H1 (cell line): ENCODE measurements at regions not wholly inside any gene's neighbourhood (a gene's known extent, or its start where the extent isn't known, plus 50 kb on each side); places are given as distances from the start of the nearest gene placed in this dataset.

Source experiments
- CTCF ChIA-PET: fragments of 300-600 bp; sonication (Branson Sonifier 250); formaldehyde crosslinking; loops from one replicate; lab custom pipeline; 2021; ENCODE audit not compliant: partially characterized antibody; lab: Charles Lee
- POLR2A ChIA-PET: fragments of 300-600 bp; sonication (Branson Sonifier 250); formaldehyde crosslinking; loops from one replicate; lab custom pipeline; 2021; ENCODE audit warnings: inconsistent platforms; ENCODE audit not compliant: partially characterized antibody; lab: Charles Lee
- DNase-seq, 2 experiments: peaks; one replicate each; pipeline versions ENCODE4 v3.0.0 to v3.0.0-alpha.2; 2010 to 2022; ENCODE audit warnings: low spot score in 2 of 2, low read depth in 1 of 2, mixed read lengths in 1 of 2
- FAIRE-seq: peaks from 2 replicates; lab custom pipeline; 2011; peaks lifted over from hg19 to GRCh38; lab: Jason Lieb, UNC
- H2AFZ ChIP-seq: 2 replicates; pipeline ENCODE4 v1.8.1; 2012; ENCODE audit warnings: low read length, inconsistent platforms
- H2AK5ac ChIP-seq: 2 replicates; pipeline ENCODE4 v1.6.1; 2013; ENCODE audit warnings: low read depth, low read length
- H2BK120ac ChIP-seq: replicated peaks from 2 replicates; pipeline ENCODE3; 2013; ENCODE audit warnings: low read depth, low read length, inconsistent platforms
- H2BK12ac ChIP-seq: 2 replicates; pipeline ENCODE4 v1.6.1; 2013; ENCODE audit warnings: low read depth, low read length
- H2BK15ac ChIP-seq: 2 replicates; pipeline ENCODE4 v1.6.1; 2013; ENCODE audit warnings: low read length
- H2BK20ac ChIP-seq: 2 replicates; pipeline ENCODE4 v1.6.1; 2013; ENCODE audit warnings: low read length
- H2BK5ac ChIP-seq: 2 replicates; pipeline ENCODE4 v1.6.1; 2013; ENCODE audit warnings: low read depth, low read length
- H3K14ac ChIP-seq: 2 replicates; pipeline ENCODE4 v1.6.1; 2013; ENCODE audit warnings: inconsistent platforms; ENCODE audit not compliant: insufficient read length
- H3K18ac ChIP-seq: 2 replicates; pipeline ENCODE4 v1.6.1; 2013; ENCODE audit warnings: low read length; ENCODE audit errors: extremely low read depth
- H3K23ac ChIP-seq: 2 replicates; pipeline ENCODE4 v1.6.1; 2013; ENCODE audit warnings: inconsistent platforms; ENCODE audit not compliant: insufficient read length
- H3K23me2 ChIP-seq: 2 replicates; pipeline ENCODE4 v1.6.1; 2013; ENCODE audit warnings: low read depth, low read length
- H3K27ac ChIP-seq: 2 replicates; pipeline ENCODE4 v1.6.1; 2011; ENCODE audit warnings: low read depth, low read length, inconsistent platforms
- H3K27me3 ChIP-seq, 4 experiments: replicated peaks in 1 of 4; 1 replicate in 1 of 4; 2 replicates in 3 of 4; pipeline versions ENCODE4 v1.6.1 to v1.8.1; 2011 to 2013; ENCODE audit warnings: low read length in 3 of 4, mild to moderate bottlenecking in 3 of 4, inconsistent platforms in 2 of 4, mixed read lengths in 2 of 4, moderate library complexity in 1 of 4; ENCODE audit not compliant: control insufficient read depth in 3 of 4, insufficient read depth in 3 of 4; ENCODE audit errors: extremely low read depth in 1 of 4
- H3K36me3 ChIP-seq, 4 experiments: 2 replicates each; pipeline versions ENCODE4 v1.6.1 to v1.8.1; 2011 to 2013; ENCODE audit warnings: mild to moderate bottlenecking in 4 of 4, low read length in 3 of 4, moderate library complexity in 2 of 4, control low read depth in 1 of 4, inconsistent platforms in 1 of 4; ENCODE audit not compliant: insufficient read depth in 4 of 4, control insufficient read depth in 2 of 4
- H3K4ac ChIP-seq: replicated peaks from 2 replicates; pipeline ENCODE3; 2013; ENCODE audit warnings: low read length, low read depth, mixed read lengths, inconsistent platforms; ENCODE audit not compliant: insufficient read length
- H3K4me1 ChIP-seq, 4 experiments: replicated peaks in 1 of 4; 1 replicate in 1 of 4; 2 replicates in 3 of 4; pipeline versions ENCODE4 v1.6.1 to v1.8.1; 2011 to 2013; ENCODE audit warnings: low read length in 3 of 4, inconsistent platforms in 2 of 4, mixed read lengths in 1 of 4; ENCODE audit not compliant: insufficient read depth in 4 of 4, control insufficient read depth in 3 of 4
- H3K4me2 ChIP-seq, 2 experiments: 2 replicates each; pipeline versions ENCODE4 v1.6.1 to v1.8.1; 2011 to 2013; ENCODE audit warnings: low read depth in 2 of 2, low read length in 2 of 2, control low read depth in 1 of 2, inconsistent platforms in 1 of 2, mild to moderate bottlenecking in 1 of 2; ENCODE audit not compliant: insufficient read depth in 1 of 2
- H3K4me3 ChIP-seq, 4 experiments: fragments of 200-600, 300-600 bp in 1 of 4; sonication (generic), shearing (Covaris generic), sonication (Bioruptor Twin) in 1 of 4; 2 replicates each; pipeline versions ENCODE4 v1.5.1 to v1.8.1; 2011 to 2016; ENCODE audit warnings: low read length in 4 of 4, low read depth in 3 of 4, control low read depth in 2 of 4, inconsistent platforms in 2 of 4, mild to moderate bottlenecking in 2 of 4, mixed read lengths in 1 of 4, moderate library complexity in 1 of 4; ENCODE audit not compliant: insufficient read depth in 2 of 4; ENCODE audit errors: extremely low read depth in 1 of 4
- H3K56ac ChIP-seq: replicated peaks from 2 replicates; pipeline ENCODE3; 2013; ENCODE audit warnings: low read depth, mild to moderate bottlenecking, mixed read lengths, low read length, inconsistent platforms; ENCODE audit not compliant: insufficient read length
- H3K79me1 ChIP-seq: 2 replicates; pipeline ENCODE4 v1.6.1; 2013; ENCODE audit warnings: low read depth, low read length, control low read depth
- H3K79me2 ChIP-seq, 2 experiments: 2 replicates each; pipeline versions ENCODE4 v1.6.1 to v1.8.1; 2012 to 2013; ENCODE audit warnings: low read length in 2 of 2, mild to moderate bottlenecking in 2 of 2, inconsistent platforms in 1 of 2; ENCODE audit not compliant: insufficient read depth in 2 of 2, control insufficient read depth in 1 of 2
- H3K9ac ChIP-seq, 4 experiments: replicated peaks in 1 of 4; 1 replicate in 1 of 4; 2 replicates in 3 of 4; pipeline versions ENCODE4 v1.6.1 to v1.8.1; 2011 to 2013; ENCODE audit warnings: low read depth in 3 of 4, low read length in 3 of 4, control low read depth in 2 of 4, mild to moderate bottlenecking in 2 of 4, moderate library complexity in 2 of 4, inconsistent platforms in 1 of 4; ENCODE audit errors: extremely low read depth in 1 of 4
- H3K9me3 ChIP-seq, 2 experiments: 2 replicates each; pipeline versions ENCODE4 v1.6.1 to v1.8.1; 2012 to 2013; ENCODE audit warnings: mild to moderate bottlenecking in 2 of 2, moderate library complexity in 2 of 2, control low read depth in 1 of 2, inconsistent platforms in 1 of 2, low read depth in 1 of 2, low read length in 1 of 2, mixed read lengths in 1 of 2; ENCODE audit not compliant: insufficient read depth in 2 of 2
- H4K20me1 ChIP-seq, 2 experiments: replicated peaks in 1 of 2; 2 replicates each; pipeline versions ENCODE3 to v1.8.1; 2011 to 2013; ENCODE audit warnings: inconsistent platforms in 2 of 2, low read length in 2 of 2, mild to moderate bottlenecking in 1 of 2; ENCODE audit not compliant: insufficient read depth in 2 of 2, control insufficient read depth in 1 of 2
- H4K5ac ChIP-seq: 2 replicates; pipeline ENCODE4 v1.6.1; 2013; ENCODE audit warnings: low read length, low read depth, mixed read lengths, inconsistent platforms; ENCODE audit not compliant: insufficient read length
- H4K8ac ChIP-seq: 2 replicates; pipeline ENCODE4 v1.8.0; 2013; ENCODE audit warnings: mild to moderate bottlenecking, moderate library complexity, low read length, inconsistent platforms; ENCODE audit not compliant: insufficient read depth; ENCODE audit errors: extremely low read depth
- H4K91ac ChIP-seq: replicated peaks from 2 replicates; pipeline ENCODE3; 2013; ENCODE audit warnings: low read length, mixed read lengths, inconsistent platforms; ENCODE audit not compliant: insufficient read length
- CHD1 ChIP-seq: IDR thresholded peaks from 2 replicates; pipeline ENCODE4 v1.6.1; 2012; ENCODE audit warnings: low read depth, low read length, improper control_type of control experiment
- WGBS, 2 experiments: shearing (Covaris generic) in 1 of 2; methylation state at CpG; one replicate each; pipeline versions ENCODE4 v1.1.6 to v1.1.7; 2013 to 2015; ENCODE audit warnings: low lambda C conversion rate in 2 of 2, mixed read lengths in 2 of 2, inconsistent platforms in 1 of 2, low coverage in 1 of 2, missing lambda C conversion rate in 1 of 2; ENCODE audit not compliant: insufficient replicate concordance in 2 of 2, insufficient coverage in 1 of 2, insufficient read length in 1 of 2; ENCODE audit errors: extremely low coverage in 1 of 2, missing lambda C conversion rate in 1 of 2; 5-methylcytosine and 5-hydroxymethylcytosine counted together

DNA sequence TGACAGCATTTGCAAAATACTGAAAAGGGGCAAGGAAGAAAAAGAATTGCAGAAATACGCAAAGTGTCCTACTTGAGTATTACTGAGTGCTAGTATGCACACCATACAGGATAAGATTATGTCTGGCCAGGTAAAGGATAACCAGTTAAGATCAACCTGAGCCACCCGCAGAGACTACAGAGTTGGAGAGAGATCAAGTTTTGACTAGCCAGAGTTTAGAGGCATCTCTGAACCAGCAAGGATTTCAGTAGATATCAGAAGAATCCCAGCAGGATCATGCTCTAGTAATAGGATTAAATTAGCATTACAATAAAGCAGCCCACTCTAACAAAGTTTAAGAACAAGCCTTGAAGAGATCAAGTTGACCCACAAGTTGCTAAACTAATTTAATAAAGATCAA is 232.7 kb upstream of the HSFY2 start:
- no peaks in the 10 kb centered on the region for H3K9me3 ChIP-seq
- no peak overlapping the region for H2BK120ac ChIP-seq
- H4K20me1 ChIP-seq = no peaks in the 10 kb centered on the region
- no peak overlapping the region for H3K56ac ChIP-seq
- no peak overlapping the region for H3K27ac ChIP-seq
- peaks cover 0 to 5% of the 10 kb centered on the region in 2 experiments; a peak in 2 of 4 replicates for H3K79me2 ChIP-seq
- no peak overlapping the region for H2BK15ac ChIP-seq
- no peak overlapping the region; the same call in 1 of the 2 replicates for H2BK5ac ChIP-seq
- H3K4ac ChIP-seq = no peak overlapping the region
- 0 out of 8 replicates have a peak overlapping the region, but pooled peaks of 1 of the 4 experiments have one; percentile 12 for H3K4me3 ChIP-seq
- no peaks in the 10 kb centered on the region for H3K27me3 ChIP-seq
- CTCF ChIA-PET = interaction anchor here (1.1 kb wide), 1 partner anchor 11 kb away, joined by 3 read pairs; no protein-coding TSS in a partner anchor
- no peak overlapping the region for H4K5ac ChIP-seq
- 53% methylated on average over 2 of the region's 2 CpGs; no CpG with 5 or more reads in 1 of the 2 experiments for WGBS, 2 experiments
- FAIRE-seq (peak; percentile 75), DNase-seq (no peak)
- H2AFZ ChIP-seq = no peak overlapping the region
- H2AK5ac ChIP-seq = no peak overlapping the region
- H3K14ac ChIP-seq = no peak overlapping the region
- H3K4me2 ChIP-seq = no peak overlapping the region; a peak in 1 of 4 replicates
- no peaks in the 10 kb centered on the region for H3K4me1 ChIP-seq
- H4K8ac ChIP-seq = no peak overlapping the region
- H3K23me2 ChIP-seq = no peaks in the 10 kb centered on the region
- POLR2A ChIA-PET = no interaction called here
- H3K18ac ChIP-seq = no peak overlapping the region
- H3K79me1 ChIP-seq = no peaks in the 10 kb centered on the region
- H3K9ac ChIP-seq = no peak overlapping the region
- no peak overlapping the region for H2BK12ac ChIP-seq
- H4K91ac ChIP-seq = no peak overlapping the region
- no peak overlapping the region for H2BK20ac ChIP-seq
- no peak overlapping the region for H3K23ac ChIP-seq
- no peaks in the 10 kb centered on the region for H3K36me3 ChIP-seq
- no peak for TF ChIP-seq CHD1
